Dermis blood vessel endothelial cell (primary cell): ENCODE measurements at regions not wholly inside any gene's neighbourhood (a gene's known extent, or its start where the extent isn't known, plus 50 kb on each side); places are given as distances from the start of the nearest gene placed in this dataset.
A peak's percentile ranks its signal among the peaks of the same experiment; 100 is the strongest.
"Not testable (repeated sequence)": the region's sequence is repeated elsewhere in the genome, so short reads cannot be mapped to it uniquely, and the experiment has no call there.

Experiments used
- DNase-seq: peaks from one replicate; pipeline ENCODE4 v3.0.0; 2010

- DNase-seq: no peak
Measured at GRCh38 chrY:7803737-7804136, 892.2 kb upstream of the AMELY start.

DNA sequence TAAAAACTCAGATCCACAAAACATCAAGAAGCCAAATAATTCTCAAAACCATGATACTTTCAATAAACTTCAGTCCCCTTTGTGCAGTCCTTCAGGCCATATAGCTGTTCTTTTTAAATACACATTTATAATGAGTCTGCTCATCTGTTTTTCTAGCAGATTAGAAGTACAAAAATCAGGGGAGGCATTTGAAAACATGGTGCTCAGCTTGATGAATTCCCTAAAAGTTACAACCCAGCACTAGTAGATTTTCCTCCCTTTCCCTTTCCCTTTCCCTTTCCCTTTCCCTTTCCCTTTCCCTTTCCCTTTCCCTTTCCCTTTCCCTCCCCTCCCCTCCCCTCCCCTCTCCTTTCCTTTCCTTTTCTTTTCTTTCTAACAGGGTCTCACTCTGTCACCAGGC, 884.6 kb upstream of the AMELY start:
- DNase-seq: no peak

- DNase-seq: no peak
Measured at GRCh38 chrY:7794441-7794840, 882.9 kb upstream of the AMELY start.

DNA sequence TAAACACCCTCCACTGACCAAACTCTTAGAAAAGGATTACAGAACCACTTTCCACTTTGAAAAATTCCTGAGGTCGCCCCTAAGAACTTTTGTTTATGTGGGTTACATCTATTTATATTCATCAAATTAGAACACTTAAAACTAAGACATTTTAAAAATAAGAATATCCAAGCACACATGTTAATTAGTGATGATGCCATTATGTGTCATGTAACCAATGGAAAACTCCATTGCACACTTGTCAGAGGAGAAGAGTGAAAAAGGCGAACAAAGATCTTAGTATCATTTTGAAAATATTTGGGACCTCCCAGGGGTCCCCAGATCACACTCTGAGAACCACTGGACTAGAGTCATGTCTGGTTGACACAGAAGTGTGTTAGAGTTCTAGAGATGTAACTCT, 882.4 kb upstream of the AMELY start:
- DNase-seq: no peak

- no peak for DNase-seq
Measured at GRCh38 chrY:7792431-7792830, 880.9 kb upstream of the AMELY start.

GRCh38 chrY:7781501-7781900, 869.9 kb upstream of the AMELY start:
- DNase-seq: no peak

GRCh38 chrY:7775436-7775835, 863.9 kb upstream of the AMELY start:
- not testable (repeated sequence) for DNase-seq

DNA sequence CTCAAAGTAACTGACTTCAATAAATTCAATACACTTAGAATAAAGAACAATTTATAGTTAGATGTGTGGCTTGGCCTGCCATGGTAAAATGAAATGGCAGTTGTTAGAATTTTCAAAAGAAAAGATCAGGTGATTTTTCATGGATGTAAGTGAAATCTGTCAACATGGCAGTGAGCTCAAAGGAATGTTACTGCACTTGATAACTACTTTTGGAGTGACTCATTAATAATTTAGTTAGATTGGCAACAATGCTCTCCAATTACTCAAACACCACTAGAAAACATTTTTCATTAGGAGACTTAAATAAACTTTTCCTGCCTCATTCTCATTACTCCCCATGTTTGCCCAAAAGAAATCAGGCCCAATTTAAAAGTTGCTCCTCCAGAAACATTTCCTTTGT, 860.2 kb upstream of the AMELY start:
- DNase-seq: no peak

DNA sequence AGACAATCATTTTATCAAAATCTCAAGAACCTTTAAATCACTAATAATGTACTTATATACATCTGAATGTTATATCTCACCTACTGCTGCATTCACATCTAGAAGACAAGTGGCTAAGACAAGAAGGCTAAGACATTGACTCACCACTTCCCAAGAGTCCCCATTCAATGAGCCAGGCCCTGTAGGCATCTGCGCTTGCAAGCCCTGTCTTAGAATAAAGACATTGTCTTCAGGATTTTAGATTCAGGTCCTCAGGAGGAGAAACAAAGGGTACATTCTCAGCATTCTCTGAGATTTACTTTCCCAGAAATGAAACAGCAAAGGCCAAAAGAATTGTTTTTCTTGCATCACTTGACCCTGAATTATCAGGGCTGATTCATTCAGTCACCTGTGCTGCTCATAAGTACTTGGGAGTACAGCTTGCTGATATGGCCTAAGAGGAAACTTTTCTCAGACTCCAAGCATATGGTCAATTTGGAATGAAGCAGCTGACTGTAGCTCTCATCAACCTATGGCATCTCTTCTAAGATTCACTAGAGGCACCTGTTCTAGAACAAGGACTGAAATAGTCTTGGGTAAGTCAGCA, 858.3 kb upstream of the AMELY start:
- no peak for DNase-seq

GRCh38 chrY:7768901-7769300, 857.3 kb upstream of the AMELY start:
- no peak for DNase-seq

GRCh38 chrY:7753711-7754110, 842.2 kb upstream of the AMELY start:
- no peak for DNase-seq

GRCh38 chrY:7746781-7747180, 835.2 kb upstream of the AMELY start:
- no peak for DNase-seq

DNA sequence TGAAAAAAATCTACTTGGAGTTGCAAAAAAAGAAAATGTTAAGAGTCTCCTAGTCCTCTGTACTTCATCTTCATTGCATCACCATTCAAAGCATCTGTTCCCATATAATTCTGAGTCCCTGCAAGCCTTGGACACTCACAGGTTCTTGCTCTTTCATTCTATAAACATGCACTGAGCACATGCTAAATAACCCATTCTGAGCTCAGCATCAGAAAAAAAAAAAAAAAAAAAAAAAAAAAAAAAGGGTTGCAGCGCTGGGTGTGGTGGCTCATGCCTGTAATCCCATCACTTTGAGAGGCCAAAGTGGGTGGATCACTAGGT, 834.0 kb upstream of the AMELY start:
- no peak for DNase-seq

- DNase-seq: peak; percentile 30
Measured at GRCh38 chrY:7744691-7745580, 833.4 kb upstream of the AMELY start.

DNA sequence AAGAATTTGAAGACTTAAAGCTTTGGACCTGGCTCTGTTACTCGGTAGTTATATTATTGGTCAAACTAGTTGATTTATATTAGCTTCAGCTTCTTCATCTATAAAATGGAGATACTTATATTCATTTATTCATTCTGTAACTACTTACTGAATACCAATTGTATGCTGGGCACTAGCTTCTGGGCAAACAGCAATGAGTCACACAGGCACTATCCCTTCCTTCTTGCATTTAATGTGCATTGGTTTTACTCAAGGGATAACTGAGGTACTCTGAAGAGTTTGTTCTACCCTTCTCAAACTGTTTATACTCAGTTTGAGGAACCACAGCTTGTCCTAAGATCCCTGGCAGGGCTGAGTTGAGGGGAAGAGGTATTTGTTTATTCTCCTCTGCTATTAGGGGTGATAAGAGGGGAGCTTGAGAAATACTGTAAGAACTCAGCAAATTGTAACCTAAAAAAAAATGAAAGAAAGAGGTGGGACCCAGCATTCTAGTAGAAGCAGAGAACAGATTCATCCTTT, 825.4 kb upstream of the AMELY start:
- DNase-seq: peak; percentile 1

- DNase-seq: no peak
Measured at GRCh38 chrY:7731651-7732050, 820.1 kb upstream of the AMELY start.

GRCh38 chrY:7730664-7731063, 819.1 kb upstream of the AMELY start:
- DNase-seq: no peak

DNA sequence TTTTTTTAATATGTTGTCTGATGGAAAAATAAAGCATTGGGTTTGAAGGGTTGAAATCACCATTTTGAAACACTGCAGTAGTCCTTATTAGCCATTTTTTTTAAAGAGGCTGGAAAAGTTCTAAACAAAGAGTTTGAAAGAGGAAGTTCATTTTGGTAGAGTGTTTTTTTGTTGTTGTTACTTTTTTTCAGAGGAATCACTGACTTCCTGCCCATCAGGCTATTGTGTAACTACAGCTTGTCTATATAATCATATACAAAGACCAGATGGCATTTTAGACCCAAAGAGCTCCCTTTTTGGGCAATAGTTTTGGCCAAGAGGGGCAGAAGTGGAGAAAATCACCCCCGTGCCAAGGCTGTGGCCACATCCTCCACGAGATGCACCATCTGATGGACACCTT, 818.5 kb upstream of the AMELY start:
- no peak for DNase-seq

- DNase-seq: no peak
Measured at GRCh38 chrY:7729318-7730011, 817.9 kb upstream of the AMELY start.

GRCh38 chrY:7728935-7729317, 817.4 kb upstream of the AMELY start:
- DNase-seq: peak; percentile 1

GRCh38 chrY:7725791-7726460, 814.4 kb upstream of the AMELY start:
- DNase-seq: no peak

- no peak for DNase-seq
Measured at GRCh38 chrY:7723991-7724632, 812.6 kb upstream of the AMELY start.

- no peak for DNase-seq
Measured at GRCh38 chrY:7723127-7723526, 811.6 kb upstream of the AMELY start.
